ENCODE measurements at regions not wholly inside any gene's neighbourhood (a gene's known extent, or its start where the extent isn't known, plus 50 kb on each side); places are given as distances from the start of the nearest gene placed in this dataset.

- no peak for DNase-seq
Measured at GRCh38 chr10:28812384-28813372, 135.4 kb downstream of the BAMBI start.

- DNase-seq, result no peak
Measured at GRCh38 chr10:28815681-28816080, 138.4 kb downstream of the BAMBI start.

- DNase-seq, result no peak
Measured at GRCh38 chr10:28822719-28823464, 145.6 kb downstream of the BAMBI start.

GRCh38 chr10:28823501-28824075 lies 146.3 kb downstream of the BAMBI start:
- DNase-seq, result no peak

- no peak for DNase-seq
Measured at GRCh38 chr10:28833313-28833712, 156.0 kb downstream of the BAMBI start.

GRCh38 chr10:28836435-28836743 lies 159.1 kb downstream of the BAMBI start:
- DNase-seq, result no peak

GRCh38 chr10:28837613-28838390 lies 160.5 kb downstream of the BAMBI start:
- no peak for DNase-seq

GRCh38 chr10:28838908-28839307 lies 161.6 kb downstream of the BAMBI start:
- no peak for DNase-seq

- no peak for DNase-seq
Measured at GRCh38 chr10:28839600-28840007, 162.3 kb downstream of the BAMBI start.

- no peak for DNase-seq
Measured at GRCh38 chr10:28840202-28840601, 162.9 kb downstream of the BAMBI start.

GRCh38 chr10:28840971-28841370 lies 163.7 kb downstream of the BAMBI start:
- no peak for DNase-seq

- no peak for DNase-seq
Measured at GRCh38 chr10:28841625-28842024, 164.3 kb downstream of the BAMBI start.

- no peak for DNase-seq
Measured at GRCh38 chr10:28842321-28842720, 165.0 kb downstream of the BAMBI start.

GRCh38 chr10:28845009-28845682 lies 167.8 kb downstream of the BAMBI start:
- DNase-seq, result no peak

- no peak for DNase-seq
Measured at GRCh38 chr10:28849309-28849708, 172.0 kb downstream of the BAMBI start.

- no peak for DNase-seq
Measured at GRCh38 chr10:28849821-28850220, 172.5 kb downstream of the BAMBI start.

- DNase-seq, result no peak
Measured at GRCh38 chr10:28850784-28851183, 173.5 kb downstream of the BAMBI start.

- no peak for DNase-seq
Measured at GRCh38 chr10:28853195-28853594, 175.9 kb downstream of the BAMBI start.

GRCh38 chr10:28857164-28857563 lies 179.8 kb downstream of the BAMBI start:
- no peak for DNase-seq

- no peak for DNase-seq
Measured at GRCh38 chr10:28858646-28859045, 181.3 kb downstream of the BAMBI start.

GRCh38 chr10:28859791-28860190 lies 182.5 kb downstream of the BAMBI start:
- no peak for DNase-seq

GRCh38 chr10:28862219-28862618 lies 184.9 kb downstream of the BAMBI start:
- no peak for DNase-seq
